ENCODE measurements at regions not wholly inside any gene's neighbourhood (a gene's known extent, or its start where the extent isn't known, plus 50 kb on each side); places are given as distances from the start of the nearest gene placed in this dataset.
A peak's percentile ranks its signal among the peaks of the same experiment; 100 is the strongest.
"Not testable (repeated sequence)": the region's sequence is repeated elsewhere in the genome, so short reads cannot be mapped to it uniquely, and the experiment has no call there.

DNA sequence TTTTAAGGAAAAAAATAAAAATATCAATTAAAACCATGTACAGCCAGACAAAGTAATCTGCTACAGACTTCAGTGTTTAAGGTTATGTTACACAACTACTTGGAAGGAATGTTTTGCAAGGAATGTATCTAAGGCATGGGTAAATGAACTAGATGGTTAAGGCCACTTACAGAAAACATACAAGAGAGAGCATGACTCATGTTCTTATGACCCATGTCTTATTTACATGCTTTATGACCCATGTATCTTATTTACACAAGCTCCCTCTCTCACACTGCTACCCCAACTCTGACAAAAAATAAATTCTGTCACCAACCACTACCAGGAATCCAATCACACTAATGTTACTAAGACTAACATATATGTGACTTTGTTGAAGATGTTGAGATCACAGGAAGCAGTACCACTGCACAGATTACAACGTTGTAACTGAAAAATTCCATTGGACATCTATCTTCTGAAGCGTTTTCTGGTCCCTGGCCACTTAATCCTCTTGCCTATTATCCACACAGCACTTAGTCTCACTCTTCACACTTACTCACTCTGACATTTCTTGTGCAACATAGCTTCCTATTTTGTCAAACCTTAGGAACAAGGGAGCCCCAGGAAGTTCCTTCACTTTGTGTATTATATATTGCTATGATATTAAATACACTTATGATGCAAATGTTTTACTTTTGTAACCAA, 1630.1 kb upstream of the C9orf72 start:
- no peak for DNase-seq

DNA sequence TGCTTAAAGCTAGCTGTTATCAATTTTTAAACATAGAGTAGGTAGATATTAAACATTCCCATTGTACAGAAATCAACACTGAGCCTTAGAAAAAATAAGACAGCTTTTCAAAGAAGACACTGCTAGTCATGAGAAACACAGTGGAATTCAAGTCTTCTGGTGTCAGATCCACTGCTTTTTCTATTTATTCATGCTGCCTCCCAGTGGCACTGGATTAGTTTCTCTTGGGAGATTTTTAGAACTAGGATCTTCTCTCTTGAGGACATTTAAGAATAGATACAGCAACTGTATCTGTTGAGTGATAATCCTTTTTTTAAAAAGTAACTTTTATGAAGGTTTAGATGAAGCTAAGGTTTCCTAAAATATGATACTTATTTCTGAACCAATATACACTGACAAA, 1635.4 kb upstream of the C9orf72 start:
- peak in 1 of 2 experiments; percentile 4 for DNase-seq

DNA sequence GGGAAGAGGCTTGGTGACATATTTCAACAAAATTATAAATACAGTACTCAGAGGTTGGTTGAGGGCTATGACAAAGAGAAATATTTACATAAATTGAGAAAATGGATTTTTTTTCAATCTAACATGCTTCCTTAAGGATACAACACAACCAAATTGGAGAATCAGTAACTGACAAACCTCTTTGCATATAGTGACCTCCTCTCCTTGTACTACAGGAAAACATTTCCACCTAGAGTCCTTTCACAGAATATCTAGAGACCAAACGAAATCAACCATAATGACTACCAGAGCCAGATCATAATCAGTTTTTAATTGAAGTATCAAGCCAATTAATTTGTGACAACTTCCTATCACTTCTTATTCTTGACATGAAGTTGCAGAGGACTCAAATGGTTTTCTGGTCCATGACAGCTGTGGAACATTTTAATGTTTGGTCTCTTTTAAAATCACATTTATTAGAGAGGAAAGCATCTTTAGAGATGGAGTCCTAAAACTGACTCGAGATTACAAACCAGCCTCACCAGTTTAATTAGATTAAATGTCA, 1636.5 kb upstream of the C9orf72 start:
- no peak for DNase-seq

- no peak for DNase-seq
These were observed 1637.8 kb upstream of the C9orf72 start for GRCh38 chr9:29211003-29211579.

GRCh38 chr9:29211580-29212396, 1638.5 kb upstream of the C9orf72 start:
- DNase-seq, result peak in 1 of 2 experiments; percentile 14

GRCh38 chr9:29212397-29213387, 1639.4 kb upstream of the C9orf72 start:
- DNase-seq, result no peak

GRCh38 chr9:29213417-29214153, 1640.3 kb upstream of the C9orf72 start, which contains the start of gene LINGO2:
Gene LINGO2, minus strand, starts transcription at chr9:29213601.
- no peak for DNase-seq

DNA sequence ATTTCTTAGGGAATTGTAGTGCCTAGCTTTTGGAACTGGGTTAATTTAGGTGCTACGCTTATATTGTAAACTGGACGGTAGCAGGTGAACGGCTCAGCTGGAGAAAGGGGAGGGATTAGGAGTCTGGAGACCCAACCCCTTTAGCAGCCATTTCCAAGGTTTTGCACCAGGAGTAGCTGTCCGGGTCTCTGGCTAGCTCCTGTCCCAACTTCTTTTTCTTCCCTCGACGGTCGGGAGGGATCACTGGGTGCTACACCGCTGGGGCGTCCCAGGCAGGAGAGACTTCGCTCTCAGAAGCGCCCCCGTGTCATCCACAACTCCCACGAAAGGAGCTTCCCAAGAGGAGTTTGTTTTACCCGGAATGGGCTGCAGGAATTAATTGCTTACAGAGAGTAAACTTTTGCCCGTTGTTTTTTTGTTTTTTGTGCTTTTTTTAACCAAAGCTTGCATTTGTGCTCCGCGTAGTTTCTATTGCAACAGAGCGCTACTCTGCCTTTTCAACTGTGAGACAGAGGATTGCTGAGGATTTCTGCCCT, 1640.9 kb upstream of the C9orf72 start:
- no peak for DNase-seq

DNA sequence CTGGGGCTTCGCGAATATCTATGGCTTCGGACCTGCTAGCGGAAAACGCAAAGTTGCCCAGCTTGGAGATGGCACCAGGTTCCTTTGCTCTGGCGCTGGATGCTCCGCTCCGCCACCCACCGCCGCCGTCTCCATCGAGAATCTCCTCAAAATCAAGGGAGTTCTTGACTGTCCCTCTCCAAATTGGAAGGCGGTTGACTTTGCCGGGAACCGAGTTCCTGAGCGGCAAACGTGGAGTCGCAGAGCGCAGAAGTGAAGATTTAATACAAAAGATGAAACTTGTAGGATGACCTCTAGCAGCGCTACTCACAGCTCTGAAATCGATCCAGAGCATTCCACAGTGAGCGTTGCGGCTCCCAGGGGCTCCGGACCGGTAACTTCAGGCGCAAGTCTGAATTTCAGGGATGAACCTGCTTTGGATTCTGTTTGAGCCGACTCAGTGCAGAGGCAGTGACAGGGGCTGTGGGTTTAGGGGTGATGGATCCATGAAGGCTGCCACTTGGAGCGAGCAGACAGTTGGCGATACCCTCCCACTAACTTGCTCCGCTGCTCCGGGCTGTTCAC, 1641.5 kb upstream of the C9orf72 start:
- no peak for DNase-seq

DNA sequence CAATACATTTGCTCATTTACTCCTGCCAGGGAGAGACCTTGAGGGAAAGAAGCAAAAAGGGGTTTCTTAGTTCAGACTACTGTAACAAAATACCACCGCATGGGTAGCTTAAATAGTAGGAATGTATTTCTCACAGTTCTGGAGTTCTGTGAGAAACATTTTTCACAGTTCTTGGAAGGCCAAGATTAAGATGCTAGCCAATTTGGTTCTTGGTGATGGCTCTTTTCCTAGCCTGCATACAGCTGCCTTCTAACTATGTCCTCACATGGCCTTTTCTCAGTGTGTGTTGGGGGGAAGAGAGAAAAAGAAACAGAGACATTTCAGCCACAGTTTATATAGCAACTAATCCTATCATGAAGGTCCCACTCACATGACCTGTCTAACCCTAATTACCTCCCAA, 1644.7 kb upstream of the C9orf72 start:
- no peak for DNase-seq

DNA sequence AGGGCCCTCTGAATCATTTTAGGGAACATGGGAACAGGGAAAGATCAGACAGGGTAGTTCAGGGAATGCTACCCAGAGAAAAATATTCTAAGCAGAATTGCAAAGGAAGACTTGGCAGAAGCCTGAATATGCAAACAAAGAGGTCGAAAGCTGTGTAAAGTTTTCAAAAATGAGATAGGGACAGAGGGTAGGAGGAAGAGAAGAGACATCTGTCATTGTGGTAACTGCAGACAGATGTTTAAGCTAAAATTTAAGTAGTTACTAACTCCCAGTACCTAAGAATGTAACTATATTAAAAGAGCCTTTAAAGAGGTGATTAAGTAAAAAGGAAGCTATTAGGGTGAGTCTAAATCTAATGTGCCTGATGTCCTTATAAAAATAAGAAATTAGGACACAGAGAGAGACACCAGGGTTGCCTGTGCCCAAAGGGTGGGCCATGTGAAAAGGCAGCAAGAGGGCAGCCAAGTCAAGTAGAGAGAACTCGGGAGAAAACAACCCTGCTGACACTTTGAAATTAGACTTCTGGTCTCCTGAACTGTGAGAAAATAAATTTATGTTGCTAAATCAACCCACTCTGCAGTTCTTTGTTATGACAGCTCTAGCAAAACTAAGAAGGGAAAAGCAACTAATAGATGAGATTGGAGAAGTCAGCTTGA, 1647.4 kb upstream of the C9orf72 start:
- DNase-seq, result no peak

- DNase-seq, result no peak
These were observed 1655.3 kb upstream of the C9orf72 start for GRCh38 chr9:29228558-29228957.

DNA sequence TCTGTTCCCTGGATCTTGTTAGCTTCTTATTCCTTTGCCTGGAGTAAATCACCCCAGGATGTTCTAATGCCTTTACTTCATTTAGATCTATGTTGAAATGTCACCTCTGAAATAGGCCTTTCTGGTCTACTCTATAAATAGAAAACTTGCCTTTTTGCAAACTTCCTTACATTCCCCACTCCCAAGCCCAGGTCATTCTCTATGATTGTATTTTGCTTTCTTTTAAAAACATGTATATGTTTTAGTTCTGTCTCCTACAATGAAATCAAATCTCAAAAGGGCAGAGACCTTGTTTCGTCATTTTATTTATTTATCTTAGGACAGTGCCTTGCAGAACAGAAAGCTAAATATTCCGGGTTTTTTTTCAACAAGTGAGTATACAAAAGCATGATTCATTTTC, 1657.7 kb upstream of the C9orf72 start:
- no peak for DNase-seq

GRCh38 chr9:29233193-29233592, 1659.9 kb upstream of the C9orf72 start:
- no peak for DNase-seq

DNA sequence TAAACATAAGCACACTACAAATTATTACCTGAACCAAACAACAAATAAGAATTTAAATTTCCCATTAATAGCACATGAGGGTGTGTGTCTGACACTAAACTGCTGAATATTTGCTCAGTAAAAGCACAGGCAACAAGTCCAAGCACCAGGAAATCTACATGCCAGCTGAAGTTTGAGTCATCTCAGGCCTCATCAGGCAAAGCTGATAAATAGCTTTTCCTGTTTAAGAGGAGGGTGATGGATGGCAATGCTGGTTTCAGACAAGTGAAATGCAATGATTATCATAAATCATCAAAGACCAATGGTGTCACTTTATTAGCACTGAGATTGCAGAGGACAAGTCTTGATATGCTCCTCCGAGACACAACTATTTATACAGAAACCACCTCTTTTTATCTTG, 1668.0 kb upstream of the C9orf72 start:
- no peak for DNase-seq

DNA sequence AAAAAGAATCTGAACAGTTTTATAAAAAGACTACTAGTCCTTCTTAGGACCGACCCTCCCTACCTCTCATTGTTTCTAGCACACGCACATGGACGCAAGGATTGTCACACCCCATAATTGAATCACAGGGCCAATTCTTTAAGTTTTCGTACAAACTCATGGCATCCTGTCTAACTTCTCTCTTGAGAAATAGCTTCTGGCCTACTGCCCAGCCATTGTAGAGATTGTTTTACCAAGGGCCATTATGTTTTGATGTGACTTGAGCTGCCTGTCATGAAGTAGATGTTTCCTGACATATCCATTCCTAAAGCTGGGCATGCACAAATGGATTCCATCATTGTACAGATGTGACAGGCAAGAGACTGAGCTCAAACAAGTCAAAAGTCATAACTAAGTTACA, 1672.1 kb upstream of the C9orf72 start:
- DNase-seq, result no peak

DNA sequence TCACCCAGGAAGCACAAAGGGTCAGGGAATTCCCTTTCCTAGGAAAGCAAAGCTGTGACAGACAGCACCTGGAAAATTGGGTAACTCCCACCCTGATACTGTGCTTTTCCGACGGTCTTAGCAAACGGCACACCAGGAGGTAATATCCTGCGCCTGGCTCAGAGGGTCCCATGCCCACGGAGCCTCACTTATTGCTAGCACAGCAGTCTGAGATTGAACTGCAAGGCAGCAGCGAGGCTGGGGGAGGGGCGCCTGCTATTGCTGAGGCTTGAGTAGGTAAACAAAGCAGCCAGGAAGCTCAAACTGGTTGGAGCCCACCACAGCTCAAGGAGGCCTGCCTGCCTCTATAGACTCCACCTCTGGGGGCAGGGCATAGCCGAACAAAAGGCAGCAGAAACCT, 1697.1 kb upstream of the C9orf72 start:
- not testable (repeated sequence) for DNase-seq

- DNase-seq, result no peak
These were observed 1708.8 kb upstream of the C9orf72 start for GRCh38 chr9:29282121-29282520.

- peak in 1 of 2 experiments; percentile 2 for DNase-seq
These were observed 1712.5 kb upstream of the C9orf72 start for GRCh38 chr9:29285818-29286217.

- no peak for DNase-seq
These were observed 1716.1 kb upstream of the C9orf72 start for GRCh38 chr9:29289365-29289764.

Measured in SW 1271 (cell line).